ENCODE measurements at regions not wholly inside any gene's neighbourhood (a gene's known extent, or its start where the extent isn't known, plus 50 kb on each side); places are given as distances from the start of the nearest gene placed in this dataset.
A peak's percentile ranks its signal among the peaks of the same experiment; 100 is the strongest.

DNA sequence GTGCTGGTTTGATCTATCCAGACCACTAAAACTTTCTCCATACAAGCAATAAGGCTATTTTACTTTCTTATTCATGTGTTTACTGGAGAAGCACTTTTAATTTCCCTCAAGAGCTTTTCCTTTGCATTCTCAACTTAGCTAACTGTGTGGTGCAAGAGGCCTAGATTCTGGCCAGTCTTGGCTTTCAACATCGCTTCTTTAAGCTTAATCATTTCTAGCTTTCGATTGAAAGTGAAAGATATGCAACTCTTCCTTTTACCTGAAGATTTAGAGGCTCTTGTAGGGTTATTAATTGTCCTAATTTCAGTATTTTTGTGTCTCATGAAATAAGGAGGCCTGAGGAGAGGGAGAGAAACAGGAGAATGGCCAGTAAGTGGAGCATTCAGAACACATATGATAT is 234.8 kb upstream of the GADL1 start:
- TF ChIP-seq, protein P1, sequence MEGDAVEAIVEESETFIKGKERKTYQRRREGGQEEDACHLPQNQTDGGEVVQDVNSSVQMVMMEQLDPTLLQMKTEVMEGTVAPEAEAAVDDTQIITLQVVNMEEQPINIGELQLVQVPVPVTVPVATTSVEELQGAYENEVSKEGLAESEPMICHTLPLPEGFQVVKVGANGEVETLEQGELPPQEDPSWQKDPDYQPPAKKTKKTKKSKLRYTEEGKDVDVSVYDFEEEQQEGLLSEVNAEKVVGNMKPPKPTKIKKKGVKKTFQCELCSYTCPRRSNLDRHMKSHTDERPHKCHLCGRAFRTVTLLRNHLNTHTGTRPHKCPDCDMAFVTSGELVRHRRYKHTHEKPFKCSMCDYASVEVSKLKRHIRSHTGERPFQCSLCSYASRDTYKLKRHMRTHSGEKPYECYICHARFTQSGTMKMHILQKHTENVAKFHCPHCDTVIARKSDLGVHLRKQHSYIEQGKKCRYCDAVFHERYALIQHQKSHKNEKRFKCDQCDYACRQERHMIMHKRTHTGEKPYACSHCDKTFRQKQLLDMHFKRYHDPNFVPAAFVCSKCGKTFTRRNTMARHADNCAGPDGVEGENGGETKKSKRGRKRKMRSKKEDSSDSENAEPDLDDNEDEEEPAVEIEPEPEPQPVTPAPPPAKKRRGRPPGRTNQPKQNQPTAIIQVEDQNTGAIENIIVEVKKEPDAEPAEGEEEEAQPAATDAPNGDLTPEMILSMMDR (IDR thresholded peaks at IDR 0.05; ENCODE audit: insufficient read depth in 1 of 2, low read depth in 1 of 2, low read length in 1 of 2, severe bottlenecking in 1 of 2, unreplicated experiment in 1 of 2): no peak
- H3K27ac Mint-ChIP-seq (ENCODE audit: unreplicated experiment): no peak overlapping the region
- ChIA-PET POLR2A (no interaction called here), CTCF (interaction anchor here (1.4 kb wide), 1 partner anchor 359 kb away, joined by 3 read pairs; no protein-coding TSS in a partner anchor)
- H3K4me1 ChIP-seq: peaks cover 8% of the 10 kb centered on the region
- no TSS peak for BruUV-seq (replicated peaks)
- peaks cover 11% of the 10 kb centered on the region for H3K9me3 Mint-ChIP-seq (ENCODE audit: unreplicated experiment)
- H3K36me3 ChIP-seq (ENCODE audit: control insufficient read depth, insufficient read depth, low read length): no peaks in the 10 kb centered on the region
- H3K36me3 Mint-ChIP-seq (ENCODE audit: insufficient read depth, unreplicated experiment): no peaks in the 10 kb centered on the region
- H3K27me3 ChIP-seq (replicated peaks; ENCODE audit: control insufficient read depth, insufficient read depth, low read length): no peaks in the 10 kb centered on the region
- no peak overlapping the region for H3K4me3 ChIP-seq (ENCODE audit: low read depth, low read length)
- H3K4me1 Mint-ChIP-seq (ENCODE audit: low read depth, unreplicated experiment): no peaks in the 10 kb centered on the region
- H3K9me3 ChIP-seq: 0 out of 2 replicates have a peak, but pooled peaks cover 6% of the 10 kb centered on the region
- DNase-seq: no peak
- intact Hi-C loops (cut with micrococcal nuclease; ENCODE audit: unreplicated experiment): no loop called here
- no peak overlapping the region for H3K4me3 Mint-ChIP-seq (ENCODE audit: unreplicated experiment)
- H3K27me3 Mint-ChIP-seq (ENCODE audit: insufficient read depth, unreplicated experiment): no peaks in the 10 kb centered on the region

DNA sequence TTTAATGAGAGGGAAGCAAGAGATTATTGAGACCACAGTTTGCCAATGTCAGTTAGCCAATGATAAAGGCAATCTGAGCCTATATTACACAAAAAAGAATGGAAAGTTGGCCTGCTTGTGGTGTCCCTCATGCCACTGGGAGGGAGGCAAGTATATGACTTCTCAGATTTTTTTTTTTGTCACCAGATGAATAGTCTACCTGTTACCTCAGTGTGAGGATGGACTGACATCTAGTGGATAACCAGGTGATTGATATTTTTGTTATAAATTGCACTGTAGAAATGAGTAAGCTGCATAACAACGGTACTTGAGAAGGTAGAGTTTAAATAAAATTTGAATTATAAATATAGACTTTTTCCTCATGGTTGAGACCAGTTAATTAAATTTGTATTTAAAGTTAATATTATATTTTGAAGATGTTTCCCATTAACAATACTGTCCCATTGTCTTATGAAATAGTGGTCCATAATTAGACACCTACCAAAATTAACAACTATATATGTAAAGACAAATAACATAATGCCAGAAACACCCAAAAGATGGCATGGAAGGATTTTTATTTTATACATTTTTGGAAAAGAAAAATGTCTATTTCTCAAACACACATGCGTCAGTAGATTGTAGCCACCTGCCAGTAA is 237.8 kb upstream of the GADL1 start:
- POLR2A ChIA-PET: no interaction called here
- no peaks in the 10 kb centered on the region for H3K36me3 Mint-ChIP-seq (ENCODE audit: insufficient read depth, unreplicated experiment)
- 0 out of 2 replicates have a peak, but pooled peaks cover 4% of the 10 kb centered on the region for H3K9me3 ChIP-seq
- no peak overlapping the region for H3K4me3 Mint-ChIP-seq (ENCODE audit: unreplicated experiment)
- CTCF ChIA-PET: interaction anchor here (0.6 to 1.7 kb wide), 6 partner anchors 10 to 400 kb away, joined by 3 to 14 read pairs (median 4); no protein-coding TSS in a partner anchor
- H3K4me3 ChIP-seq (ENCODE audit: low read depth, low read length): no peak overlapping the region
- TF ChIP-seq, protein P1 (IDR thresholded peaks at IDR 0.05; ENCODE audit: insufficient read depth in 1 of 2, low read depth in 1 of 2, low read length in 1 of 2, severe bottlenecking in 1 of 2, unreplicated experiment in 1 of 2): peak; percentile 63 to 69
- no peaks in the 10 kb centered on the region for H3K4me1 Mint-ChIP-seq (ENCODE audit: low read depth, unreplicated experiment)
- no peaks in the 10 kb centered on the region for H3K36me3 ChIP-seq (ENCODE audit: control insufficient read depth, insufficient read depth, low read length)
- H3K27ac Mint-ChIP-seq (ENCODE audit: unreplicated experiment): no peak overlapping the region
- H3K27me3 Mint-ChIP-seq (ENCODE audit: insufficient read depth, unreplicated experiment): no peaks in the 10 kb centered on the region
- H3K9me3 Mint-ChIP-seq (ENCODE audit: unreplicated experiment): no peaks in the 10 kb centered on the region
- peaks cover 8% of the 10 kb centered on the region for H3K4me1 ChIP-seq
- peak in 1 of 2 experiments; percentile 60 for DNase-seq
- H3K27me3 ChIP-seq (replicated peaks; ENCODE audit: control insufficient read depth, insufficient read depth, low read length): no peaks in the 10 kb centered on the region
- no TSS peak for BruUV-seq (replicated peaks)
- intact Hi-C loops (cut with micrococcal nuclease; ENCODE audit: unreplicated experiment): loop anchor here (1.0 to 2.0 kb wide), 5 partner anchors 122 to 1119 kb away; no protein-coding TSS in a partner anchor

DNA sequence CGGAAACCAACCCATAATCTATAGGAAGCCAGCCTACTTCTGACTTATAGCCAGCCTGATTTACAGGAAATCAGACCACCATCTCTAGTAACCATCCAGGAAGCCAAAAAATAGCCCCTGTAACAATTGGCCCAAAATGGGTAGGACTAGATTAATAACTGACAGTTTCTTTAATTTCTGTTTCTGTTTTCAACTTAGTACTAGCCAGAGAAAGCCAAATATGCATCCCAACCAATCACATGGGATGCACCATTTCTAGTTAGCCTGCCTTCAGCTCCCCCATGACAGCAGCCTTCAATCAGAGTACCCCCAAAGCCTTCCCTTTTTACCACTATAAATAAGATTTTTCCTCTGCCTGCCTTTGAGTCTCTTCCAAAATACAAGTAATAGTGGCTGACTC is 239.1 kb upstream of the GADL1 start:
- no peaks in the 10 kb centered on the region for H3K36me3 Mint-ChIP-seq (ENCODE audit: insufficient read depth, unreplicated experiment)
- no TSS peak for BruUV-seq (replicated peaks)
- H3K9me3 Mint-ChIP-seq (ENCODE audit: unreplicated experiment): no peaks in the 10 kb centered on the region
- CTCF ChIA-PET: no interaction called here
- POLR2A ChIA-PET: no interaction called here
- no peaks in the 10 kb centered on the region for H3K36me3 ChIP-seq (ENCODE audit: control insufficient read depth, insufficient read depth, low read length)
- no peak for DNase-seq
- TF ChIP-seq, protein P1 (IDR thresholded peaks at IDR 0.05; ENCODE audit: insufficient read depth in 1 of 2, low read depth in 1 of 2, low read length in 1 of 2, severe bottlenecking in 1 of 2, unreplicated experiment in 1 of 2): no peak
- intact Hi-C loops (cut with micrococcal nuclease; ENCODE audit: unreplicated experiment): loop anchor here (2.0 kb wide), 1 partner anchor 1121 kb away; no protein-coding TSS in a partner anchor
- H3K27me3 ChIP-seq (replicated peaks; ENCODE audit: control insufficient read depth, insufficient read depth, low read length): no peaks in the 10 kb centered on the region
- peaks cover 8% of the 10 kb centered on the region for H3K4me1 ChIP-seq
- H3K27me3 Mint-ChIP-seq (ENCODE audit: insufficient read depth, unreplicated experiment): no peaks in the 10 kb centered on the region
- no peak overlapping the region for H3K4me3 ChIP-seq (ENCODE audit: low read depth, low read length)
- H3K4me3 Mint-ChIP-seq (ENCODE audit: unreplicated experiment): no peak overlapping the region
- H3K9me3 ChIP-seq: 0 out of 2 replicates have a peak, but pooled peaks cover 4% of the 10 kb centered on the region
- H3K4me1 Mint-ChIP-seq (ENCODE audit: low read depth, unreplicated experiment): no peaks in the 10 kb centered on the region
- H3K27ac Mint-ChIP-seq (ENCODE audit: unreplicated experiment): no peak overlapping the region
